Prostate gland (tissue), 2 donors: ENCODE measurements at regions not wholly inside any gene's neighbourhood (a gene's known extent, or its start where the extent isn't known, plus 50 kb on each side); places are given as distances from the start of the nearest gene placed in this dataset.

Source experiments
- DNase-seq: peaks from one replicate; pipeline ENCODE4 v3.0.0-alpha.2; 2019; ENCODE audit warnings: low spot score
- H3K27ac ChIP-seq, 2 donors: fragments of 200-600 bp; sonication (generic); 2 replicates each; pipeline ENCODE4 v1.5.1; 2017 to 2019
- H3K27me3 ChIP-seq: fragments of 200-600 bp; sonication (generic); replicated peaks from 2 replicates; pipeline ENCODE4 v1.5.1; 2019; ENCODE audit not compliant: insufficient read depth
- H3K36me3 ChIP-seq, 2 donors: fragments of 200-600 bp; sonication (generic); 1 replicate in 1 of 2; 2 replicates in 1 of 2; pipeline versions ENCODE4 v1.5.1 to v1.8.1; 2017 to 2019
- H3K4me1 ChIP-seq: fragments of 200-600 bp; sonication (generic); replicated peaks from 2 replicates; pipeline ENCODE4 v1.5.1; 2019
- H3K4me3 ChIP-seq, 2 donors: fragments of 200-600 bp; sonication (generic); 2 replicates each; pipeline ENCODE4 v1.5.1; 2017 to 2019
- H3K9me3 ChIP-seq: fragments of 200-600 bp; sonication (generic); 2 replicates; pipeline ENCODE4 v1.5.1; 2017
- POLR2A ChIP-seq: fragments of 450-650 bp; IDR thresholded peaks from one replicate; pipeline ENCODE4 v1.6.1; 2016; ENCODE audit warnings: antibody characterized with exemption, mild to moderate bottlenecking
- POLR2AphosphoS5 ChIP-seq: sonication (generic); formaldehyde crosslinking; IDR thresholded peaks from one replicate; pipeline ENCODE4 v1.6.1; 2017; ENCODE audit warnings: antibody characterized with exemption
- WGBS: methylation state at CpG from one replicate; pipeline ENCODE4 v1.1.5; 2018; 5-methylcytosine and 5-hydroxymethylcytosine counted together
- intact Hi-C: fragments of 100-400 bp; cut with DNase I; formaldehyde crosslinking; loops from one replicate; pipeline ENCODE4 v1.14.2; 2022
- TF ChIP-seq, protein P1 (sequence below), 4 experiments: fragments of 200-600 bp in 2 of 4; fragments of 450-650 bp in 2 of 4; sonication (generic) in 2 of 4; IDR thresholded peaks; 1 replicate in 3 of 4; 2 replicates in 1 of 4; pipeline ENCODE4 v1.5.1; 2016 to 2019; ENCODE audit warnings: antibody characterized with exemption in 4 of 4, mild to moderate bottlenecking in 2 of 4, moderate library complexity in 2 of 4

DNA sequence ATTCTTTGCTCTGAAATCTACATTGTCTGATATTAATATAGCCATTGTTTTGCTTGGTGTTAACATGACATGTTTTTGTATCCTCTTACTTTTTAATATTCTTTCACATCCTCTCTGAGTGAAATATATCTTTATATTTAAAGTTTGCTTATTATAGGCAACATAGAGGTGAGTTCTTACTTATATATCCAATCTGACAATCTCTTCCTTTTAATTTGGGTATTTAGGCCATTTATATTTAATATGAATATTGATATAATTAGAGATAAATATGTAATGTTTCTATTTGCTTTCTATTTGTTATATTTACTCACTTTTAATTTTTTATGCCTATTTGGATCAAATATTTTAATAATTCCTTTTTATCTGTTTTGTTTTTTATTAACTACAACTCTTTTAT is 554.1 kb upstream of the SALL1 start:
- Histone ChIP-seq H3K4me3 (no peak overlapping the region), H3K4me1 (no peaks in the 10 kb centered on the region), H3K27me3 (no peaks in the 10 kb centered on the region), H3K9me3 (no peaks in the 10 kb centered on the region), H3K36me3 (no peaks in the 10 kb centered on the region), H3K27ac (no peak overlapping the region)
- no peak for TF ChIP-seq POLR2A
- TF ChIP-seq POLR2AphosphoS5 = no peak
- TF ChIP-seq, protein P1, sequence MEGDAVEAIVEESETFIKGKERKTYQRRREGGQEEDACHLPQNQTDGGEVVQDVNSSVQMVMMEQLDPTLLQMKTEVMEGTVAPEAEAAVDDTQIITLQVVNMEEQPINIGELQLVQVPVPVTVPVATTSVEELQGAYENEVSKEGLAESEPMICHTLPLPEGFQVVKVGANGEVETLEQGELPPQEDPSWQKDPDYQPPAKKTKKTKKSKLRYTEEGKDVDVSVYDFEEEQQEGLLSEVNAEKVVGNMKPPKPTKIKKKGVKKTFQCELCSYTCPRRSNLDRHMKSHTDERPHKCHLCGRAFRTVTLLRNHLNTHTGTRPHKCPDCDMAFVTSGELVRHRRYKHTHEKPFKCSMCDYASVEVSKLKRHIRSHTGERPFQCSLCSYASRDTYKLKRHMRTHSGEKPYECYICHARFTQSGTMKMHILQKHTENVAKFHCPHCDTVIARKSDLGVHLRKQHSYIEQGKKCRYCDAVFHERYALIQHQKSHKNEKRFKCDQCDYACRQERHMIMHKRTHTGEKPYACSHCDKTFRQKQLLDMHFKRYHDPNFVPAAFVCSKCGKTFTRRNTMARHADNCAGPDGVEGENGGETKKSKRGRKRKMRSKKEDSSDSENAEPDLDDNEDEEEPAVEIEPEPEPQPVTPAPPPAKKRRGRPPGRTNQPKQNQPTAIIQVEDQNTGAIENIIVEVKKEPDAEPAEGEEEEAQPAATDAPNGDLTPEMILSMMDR (IDR thresholded peaks at IDR 0.05) = no peak
- intact Hi-C loops = no loop called here
- DNase-seq = no peak

DNA sequence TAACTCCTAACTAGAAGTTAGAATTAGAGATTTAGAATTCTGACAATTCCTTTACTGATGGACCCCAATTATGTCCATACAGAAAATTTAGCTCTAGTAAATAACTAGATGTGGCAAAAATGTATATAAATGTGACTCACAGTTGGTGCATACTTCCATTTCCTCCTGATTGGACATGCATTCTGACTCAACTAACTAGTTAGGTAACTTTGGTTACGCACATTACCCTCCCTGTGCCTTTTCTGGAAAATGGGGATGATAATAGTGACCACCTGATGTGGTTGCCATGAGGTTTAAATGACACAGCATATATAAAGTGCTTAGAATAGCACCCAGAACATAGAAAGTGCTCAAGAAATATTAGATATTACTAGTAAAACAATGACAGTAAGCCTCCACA is 550.0 kb upstream of the SALL1 start:
- 85% methylated on average over 1 of the region's 1 CpG for WGBS
- no peak for TF ChIP-seq POLR2AphosphoS5
- Histone ChIP-seq H3K4me1 (no peaks in the 10 kb centered on the region), H3K4me3 (no peak overlapping the region), H3K27ac (no peak overlapping the region), H3K9me3 (no peaks in the 10 kb centered on the region), H3K36me3 (no peaks in the 10 kb centered on the region), H3K27me3 (no peaks in the 10 kb centered on the region)
- intact Hi-C loops = no loop called here
- DNase-seq = no peak

DNA sequence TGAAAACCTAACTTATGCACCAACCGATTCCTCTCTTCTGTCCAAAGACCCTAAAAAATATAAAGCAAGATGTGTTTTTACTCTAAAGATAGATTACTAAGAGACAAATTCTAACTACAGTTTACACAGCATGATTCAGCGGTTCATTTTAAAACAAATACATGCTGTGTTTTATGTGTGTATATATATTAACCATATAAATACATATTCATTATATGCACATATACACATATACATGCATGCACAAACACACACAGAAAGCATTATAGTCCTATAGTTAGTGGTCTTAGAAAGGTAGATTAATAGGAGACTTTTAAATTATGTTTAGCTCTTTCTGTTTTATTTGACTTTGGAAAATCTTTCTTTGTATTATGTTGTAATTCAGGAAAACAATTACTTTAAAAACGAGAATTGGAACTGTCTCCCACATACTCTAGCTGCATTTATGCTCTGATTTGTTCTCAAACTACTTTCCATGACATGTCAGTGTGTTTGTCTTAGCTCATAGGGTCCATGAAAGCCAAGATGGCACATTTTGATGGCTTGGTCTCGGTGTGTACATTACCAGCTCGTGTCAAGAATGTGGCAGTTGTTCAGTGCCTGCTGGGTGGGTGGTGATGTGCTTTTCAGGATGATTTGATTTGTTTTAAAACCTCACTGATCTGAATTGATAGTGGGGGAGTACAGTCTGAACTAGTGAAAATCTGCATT is 548.8 kb upstream of the SALL1 start:
- DNase-seq = no peak
- H3K27me3 ChIP-seq = no peaks in the 10 kb centered on the region
- WGBS = 58% methylated on average over 5 of the region's 5 CpGs
- no peaks in the 10 kb centered on the region for H3K9me3 ChIP-seq
- no peak overlapping the region for H3K27ac ChIP-seq
- no peak overlapping the region for H3K4me3 ChIP-seq
- no peaks in the 10 kb centered on the region for H3K36me3 ChIP-seq
- no peaks in the 10 kb centered on the region for H3K4me1 ChIP-seq
- intact Hi-C loops = no loop called here
- TF ChIP-seq, protein P1 (IDR thresholded peaks at IDR 0.05) = no peak
- no peak for TF ChIP-seq POLR2A
- TF ChIP-seq POLR2AphosphoS5 = no peak

DNA sequence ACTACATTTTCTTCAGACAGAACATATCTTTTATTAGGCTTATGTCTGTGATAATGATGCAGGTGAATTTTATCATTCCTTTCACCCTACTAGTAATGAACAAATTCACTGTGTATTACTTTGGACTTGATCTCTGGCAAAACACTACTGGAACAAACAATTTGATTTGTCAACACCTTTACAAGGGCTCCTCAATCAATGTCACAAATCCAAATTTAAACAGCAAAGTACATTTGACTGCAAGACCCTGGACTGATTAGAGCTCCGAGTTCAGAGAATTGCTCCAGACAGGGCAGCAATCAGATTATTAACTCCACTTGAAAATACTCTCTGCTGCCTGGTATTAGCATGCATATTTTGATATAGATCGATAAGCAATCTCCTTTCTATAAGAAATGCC is 547.6 kb upstream of the SALL1 start:
- no peak for DNase-seq
- no peak overlapping the region for H3K27ac ChIP-seq
- H3K4me1 ChIP-seq = no peaks in the 10 kb centered on the region
- WGBS = 60% methylated on average over 2 of the region's 2 CpGs
- H3K4me3 ChIP-seq = no peak overlapping the region
- H3K27me3 ChIP-seq = no peaks in the 10 kb centered on the region
- intact Hi-C loops = no loop called here
- TF ChIP-seq POLR2A (no peak), POLR2AphosphoS5 (no peak)
- TF ChIP-seq, protein P1 (IDR thresholded peaks at IDR 0.05) = no peak
- no peaks in the 10 kb centered on the region for H3K9me3 ChIP-seq
- H3K36me3 ChIP-seq = no peaks in the 10 kb centered on the region

DNA sequence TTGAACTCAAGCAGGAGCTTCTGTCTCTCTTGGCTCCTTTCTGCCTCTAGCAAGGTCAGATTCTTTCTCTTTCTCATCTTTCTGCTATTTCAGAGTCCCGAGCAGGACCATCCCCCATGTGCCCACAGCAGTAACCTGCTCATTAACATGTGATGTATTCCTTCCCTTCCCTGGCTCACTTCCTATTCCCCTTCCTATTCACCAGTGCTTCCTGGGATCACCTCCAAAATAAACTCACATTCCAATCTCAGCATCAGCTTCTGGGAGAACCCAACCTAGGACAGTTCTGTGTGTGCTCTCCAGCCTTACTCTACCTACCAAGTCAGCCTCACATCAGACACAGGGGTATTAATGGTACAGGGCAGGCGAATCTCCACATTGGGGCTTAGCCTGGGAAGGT is 546.4 kb upstream of the SALL1 start:
- no peaks in the 10 kb centered on the region for H3K27me3 ChIP-seq
- 42% methylated on average over 2 of the region's 2 CpGs for WGBS
- TF ChIP-seq, protein P1 (IDR thresholded peaks at IDR 0.05) = no peak
- TF ChIP-seq POLR2A (no peak), POLR2AphosphoS5 (no peak)
- H3K27ac ChIP-seq = no peak overlapping the region
- H3K4me1 ChIP-seq = no peaks in the 10 kb centered on the region
- no peak for DNase-seq
- no peaks in the 10 kb centered on the region for H3K36me3 ChIP-seq
- H3K9me3 ChIP-seq = no peaks in the 10 kb centered on the region
- H3K4me3 ChIP-seq = no peak overlapping the region
- intact Hi-C loops = no loop called here
